Ishikawa (cell line): ENCODE measurements at regions not wholly inside any gene's neighbourhood (a gene's known extent, or its start where the extent isn't known, plus 50 kb on each side); places are given as distances from the start of the nearest gene placed in this dataset.

Source experiments
- CEBPB ChIP-seq: IDR thresholded peaks from 2 replicates; pipeline ENCODE4 v1.6.1; 2012
- CREB1 ChIP-seq: IDR thresholded peaks from 2 replicates; pipeline ENCODE4 v1.6.1; 2012; ENCODE audit warnings: low read depth
- EGR1 ChIP-seq: IDR thresholded peaks from 2 replicates; pipeline ENCODE4 v1.6.1; 2012
- EP300 ChIP-seq: IDR thresholded peaks from 2 replicates; pipeline ENCODE4 v1.6.1; 2012; ENCODE audit warnings: borderline replicate concordance
- FOXM1 ChIP-seq: IDR thresholded peaks from 2 replicates; pipeline ENCODE4 v1.6.1; 2012; ENCODE audit warnings: low read depth, borderline replicate concordance
- NFIC ChIP-seq: IDR thresholded peaks from 2 replicates; pipeline ENCODE4 v1.6.1; 2012
- RAD21 ChIP-seq: IDR thresholded peaks from 2 replicates; pipeline ENCODE4 v1.6.1; 2012; ENCODE audit warnings: low read depth
- TAF1 ChIP-seq: IDR thresholded peaks from 2 replicates; pipeline ENCODE4 v1.6.1; 2012; ENCODE audit warnings: low read depth, mild to moderate bottlenecking
- TCF12 ChIP-seq: IDR thresholded peaks from 2 replicates; pipeline ENCODE4 v1.6.1; 2012; ENCODE audit warnings: low read depth
- TEAD4 ChIP-seq: IDR thresholded peaks from 2 replicates; pipeline ENCODE4 v1.6.1; 2012
- YY1 ChIP-seq: IDR thresholded peaks from 2 replicates; pipeline ENCODE4 v1.6.1; 2012; ENCODE audit warnings: low read depth
- ZBTB7A ChIP-seq: IDR thresholded peaks from 2 replicates; pipeline ENCODE4 v1.6.1; 2012; ENCODE audit warnings: low read depth
- TF ChIP-seq, protein P1 (sequence below): IDR thresholded peaks from 2 replicates; pipeline ENCODE4 v1.6.1; 2012
- TF ChIP-seq, protein P2 (sequence below): IDR thresholded peaks from 2 replicates; pipeline ENCODE4 v1.6.1; 2012
- TF ChIP-seq, protein P3 (sequence below): IDR thresholded peaks from 2 replicates; pipeline ENCODE4 v1.6.1; 2012; ENCODE audit warnings: low read depth, mild to moderate bottlenecking

DNA sequence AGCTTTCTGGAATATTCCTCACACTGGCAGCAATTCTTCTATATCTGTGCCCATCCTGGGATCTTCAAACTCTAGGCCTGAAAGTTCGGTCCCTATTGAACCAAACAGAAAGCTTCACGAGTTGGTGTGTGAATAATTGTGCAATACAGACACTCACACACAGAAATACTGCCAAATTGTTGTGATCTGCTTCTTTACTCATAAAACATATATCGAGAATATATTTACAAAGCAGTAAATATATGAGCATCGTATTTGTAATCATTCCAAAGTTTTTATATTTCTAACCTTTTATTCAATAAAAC lies 56.6 kb upstream of the BEX4 start:
- TF ChIP-seq, protein P1, sequence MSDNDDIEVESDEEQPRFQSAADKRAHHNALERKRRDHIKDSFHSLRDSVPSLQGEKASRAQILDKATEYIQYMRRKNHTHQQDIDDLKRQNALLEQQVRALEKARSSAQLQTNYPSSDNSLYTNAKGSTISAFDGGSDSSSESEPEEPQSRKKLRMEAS = no peak
- TF ChIP-seq CEBPB = peak; percentile 23; the same call in 1 of the 2 replicates

DNA sequence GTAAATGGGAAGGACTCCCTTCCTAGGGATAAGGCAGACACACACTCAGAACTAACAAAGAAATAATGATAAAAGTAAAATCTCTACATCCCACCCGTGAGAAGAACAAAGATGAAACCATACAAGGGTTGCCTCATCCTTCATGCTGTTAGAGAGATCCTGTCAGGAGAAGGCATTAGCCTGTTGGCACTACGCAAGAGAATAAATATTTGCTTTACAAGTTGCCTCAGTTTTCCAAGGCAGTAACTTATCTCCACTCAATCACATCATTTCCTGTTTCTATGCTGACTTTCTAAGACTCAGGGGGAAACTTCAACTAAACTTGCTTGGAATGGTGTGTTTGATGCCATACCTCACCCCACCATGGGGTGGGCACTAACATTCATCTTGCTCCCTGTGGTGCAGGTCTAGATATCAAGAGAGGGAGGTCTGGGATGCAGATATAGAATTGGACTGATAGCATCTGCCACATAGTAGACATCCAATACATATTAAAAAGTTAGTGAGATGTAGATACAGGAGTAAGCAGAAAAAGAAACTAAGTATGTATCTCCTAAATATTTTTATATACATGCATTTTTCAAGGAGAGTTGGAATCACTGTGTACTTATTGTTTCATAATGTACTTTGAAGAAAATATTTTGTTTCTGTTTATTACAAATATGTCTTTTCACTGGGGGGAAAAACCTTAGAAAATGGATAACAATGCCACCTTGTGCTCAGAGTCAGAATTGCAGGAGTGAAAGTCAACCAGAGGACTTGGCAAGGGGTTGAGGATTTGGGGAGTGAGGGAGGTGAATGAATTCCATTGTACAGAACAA lies 57.2 kb upstream of the BEX4 start:
- TF ChIP-seq RAD21 (peak; percentile 59), CEBPB (no peak)

DNA sequence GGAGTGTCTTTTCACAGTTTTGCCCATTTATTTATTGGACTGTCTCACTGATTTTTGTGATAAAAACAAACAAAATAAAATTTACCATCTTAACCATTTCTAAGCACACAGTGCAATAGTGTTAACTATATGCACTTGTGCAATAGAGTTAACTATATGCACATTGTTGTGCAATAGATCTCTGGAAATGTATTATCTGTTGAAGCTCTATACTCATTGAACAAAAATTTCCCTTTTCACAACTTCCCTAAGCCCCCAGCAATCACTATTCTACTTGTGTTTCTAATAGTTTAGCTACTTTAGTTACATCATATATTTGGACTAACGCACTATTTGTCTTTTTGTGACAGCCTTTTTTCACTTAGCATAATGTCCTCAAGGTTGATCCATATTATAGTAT lies 59.7 kb upstream of the BEX4 start:
- TF ChIP-seq ZBTB7A (no peak), NFIC (no peak), RAD21 (no peak), TEAD4 (no peak), TCF12 (no peak), TAF1 (no peak), CEBPB (no peak), EGR1 (no peak), CREB1 (no peak), FOXM1 (no peak), EP300 (no peak), YY1 (no peak)
- TF ChIP-seq, protein P2, sequence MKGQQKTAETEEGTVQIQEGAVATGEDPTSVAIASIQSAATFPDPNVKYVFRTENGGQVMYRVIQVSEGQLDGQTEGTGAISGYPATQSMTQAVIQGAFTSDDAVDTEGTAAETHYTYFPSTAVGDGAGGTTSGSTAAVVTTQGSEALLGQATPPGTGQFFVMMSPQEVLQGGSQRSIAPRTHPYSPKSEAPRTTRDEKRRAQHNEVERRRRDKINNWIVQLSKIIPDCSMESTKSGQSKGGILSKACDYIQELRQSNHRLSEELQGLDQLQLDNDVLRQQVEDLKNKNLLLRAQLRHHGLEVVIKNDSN = no peak
- TF ChIP-seq, protein P1 = no peak
- TF ChIP-seq, protein P3, sequence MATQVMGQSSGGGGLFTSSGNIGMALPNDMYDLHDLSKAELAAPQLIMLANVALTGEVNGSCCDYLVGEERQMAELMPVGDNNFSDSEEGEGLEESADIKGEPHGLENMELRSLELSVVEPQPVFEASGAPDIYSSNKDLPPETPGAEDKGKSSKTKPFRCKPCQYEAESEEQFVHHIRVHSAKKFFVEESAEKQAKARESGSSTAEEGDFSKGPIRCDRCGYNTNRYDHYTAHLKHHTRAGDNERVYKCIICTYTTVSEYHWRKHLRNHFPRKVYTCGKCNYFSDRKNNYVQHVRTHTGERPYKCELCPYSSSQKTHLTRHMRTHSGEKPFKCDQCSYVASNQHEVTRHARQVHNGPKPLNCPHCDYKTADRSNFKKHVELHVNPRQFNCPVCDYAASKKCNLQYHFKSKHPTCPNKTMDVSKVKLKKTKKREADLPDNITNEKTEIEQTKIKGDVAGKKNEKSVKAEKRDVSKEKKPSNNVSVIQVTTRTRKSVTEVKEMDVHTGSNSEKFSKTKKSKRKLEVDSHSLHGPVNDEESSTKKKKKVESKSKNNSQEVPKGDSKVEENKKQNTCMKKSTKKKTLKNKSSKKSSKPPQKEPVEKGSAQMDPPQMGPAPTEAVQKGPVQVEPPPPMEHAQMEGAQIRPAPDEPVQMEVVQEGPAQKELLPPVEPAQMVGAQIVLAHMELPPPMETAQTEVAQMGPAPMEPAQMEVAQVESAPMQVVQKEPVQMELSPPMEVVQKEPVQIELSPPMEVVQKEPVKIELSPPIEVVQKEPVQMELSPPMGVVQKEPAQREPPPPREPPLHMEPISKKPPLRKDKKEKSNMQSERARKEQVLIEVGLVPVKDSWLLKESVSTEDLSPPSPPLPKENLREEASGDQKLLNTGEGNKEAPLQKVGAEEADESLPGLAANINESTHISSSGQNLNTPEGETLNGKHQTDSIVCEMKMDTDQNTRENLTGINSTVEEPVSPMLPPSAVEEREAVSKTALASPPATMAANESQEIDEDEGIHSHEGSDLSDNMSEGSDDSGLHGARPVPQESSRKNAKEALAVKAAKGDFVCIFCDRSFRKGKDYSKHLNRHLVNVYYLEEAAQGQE = no peak

DNA sequence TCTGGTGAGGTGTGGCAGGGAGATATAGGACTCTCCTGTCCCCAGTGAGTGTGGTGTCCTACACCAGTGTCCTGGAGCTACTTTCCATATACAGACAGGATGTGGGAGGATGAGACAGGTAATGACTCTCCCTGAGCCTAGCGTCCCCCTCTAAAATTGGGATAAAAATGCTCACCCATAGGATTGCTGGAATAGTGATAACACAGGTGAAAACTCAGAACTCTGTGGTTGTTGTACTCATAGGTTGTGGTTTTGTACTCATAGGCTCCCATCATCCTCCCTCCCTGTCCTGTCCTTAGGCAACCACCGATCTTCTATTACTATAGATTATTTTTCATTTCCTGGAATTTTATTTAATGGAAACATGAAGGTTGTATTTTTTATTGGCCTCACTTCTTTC lies 60.7 kb upstream of the NXF3 start:
- TF ChIP-seq NFIC (no peak), EP300 (no peak), ZBTB7A (no peak), CREB1 (no peak), CEBPB (no peak), TAF1 (no peak), EGR1 (no peak), TCF12 (no peak), YY1 (no peak)
- TF ChIP-seq, protein P2 = no peak
- TF ChIP-seq, protein P1 = no peak
- TF ChIP-seq, protein P3 = no peak

DNA sequence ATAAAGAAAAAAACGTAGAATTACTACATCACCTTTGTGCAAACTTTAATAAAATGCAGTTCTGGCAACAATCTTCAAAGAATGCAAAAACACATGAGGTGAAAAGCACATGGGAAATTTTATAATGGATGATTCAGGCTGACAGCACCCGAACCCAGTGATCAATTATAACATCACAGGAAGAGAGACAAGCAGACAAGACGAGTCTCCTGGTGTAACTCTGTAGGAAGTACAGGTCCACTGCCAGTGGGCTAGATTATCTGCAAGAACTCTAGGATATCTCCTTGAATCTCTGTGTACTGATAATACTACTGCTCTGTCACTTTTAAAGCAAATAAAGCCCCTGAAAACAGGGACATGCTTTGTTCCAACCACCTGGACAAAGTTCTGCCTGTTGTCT lies 58.9 kb upstream of the NXF3 start:
- TF ChIP-seq CREB1 (no peak), RAD21 (no peak), EP300 (no peak), TCF12 (no peak), ZBTB7A (no peak), NFIC (no peak), EGR1 (no peak), CEBPB (no peak), TAF1 (no peak), YY1 (no peak), FOXM1 (no peak), TEAD4 (no peak)
- TF ChIP-seq, protein P1 = no peak
- TF ChIP-seq, protein P3 = no peak
- TF ChIP-seq, protein P2 = no peak
